ENCODE measurements at regions not wholly inside any gene's neighbourhood (a gene's known extent, or its start where the extent isn't known, plus 50 kb on each side); places are given as distances from the start of the nearest gene placed in this dataset.

DNA sequence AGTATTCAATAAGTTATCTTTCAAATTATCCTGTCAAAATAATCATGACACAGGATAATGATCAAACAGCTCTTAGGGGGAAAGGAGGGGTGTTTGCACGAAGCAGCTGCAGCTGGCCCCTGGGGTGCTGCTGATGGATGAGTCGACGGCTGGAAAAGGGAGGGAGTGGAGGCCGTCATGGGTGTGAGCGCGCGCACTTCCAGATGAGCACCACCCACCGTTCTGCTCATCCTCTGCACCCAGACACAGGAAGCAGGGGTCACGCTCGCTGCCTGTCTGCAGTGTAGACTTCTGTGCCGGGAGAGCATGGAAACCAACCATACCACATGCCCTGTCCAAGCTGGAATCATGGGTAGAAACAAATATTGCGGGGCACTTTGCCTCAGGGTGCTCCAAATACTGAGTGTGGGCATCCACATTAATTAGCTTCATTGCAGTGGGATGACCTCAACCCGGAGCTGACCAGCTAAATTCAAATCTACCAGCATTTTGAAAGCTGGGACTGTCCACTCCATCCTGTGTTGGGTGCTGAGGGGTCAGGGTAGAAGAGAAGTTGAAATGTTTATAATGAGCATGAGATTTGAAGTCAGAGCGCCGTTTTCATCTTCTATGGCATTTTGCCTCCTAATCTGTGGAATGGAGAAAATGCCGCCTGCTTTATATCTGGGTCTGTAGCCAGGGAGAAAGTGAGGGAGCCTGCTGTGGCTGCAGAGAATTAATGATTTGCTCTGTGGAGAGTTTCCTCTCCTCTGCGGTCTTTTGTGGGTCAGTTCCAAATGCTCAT is 802.4 kb downstream of the TBC1D22A start:
- no peak for TF ChIP-seq CTCF (IDR thresholded peaks at IDR 0.05; ENCODE audit: insufficient read depth, low read length, poor library complexity, severe bottlenecking)
- no peak for TF ChIP-seq EZH2phosphoT487 (conservative IDR thresholded peaks at IDR 0.05; ENCODE audit: low read length)
